ENCODE measurements at regions not wholly inside any gene's neighbourhood (a gene's known extent, or its start where the extent isn't known, plus 50 kb on each side); places are given as distances from the start of the nearest gene placed in this dataset.
"Not testable (repeated sequence)": the region's sequence is repeated elsewhere in the genome, so short reads cannot be mapped to it uniquely, and the experiment has no call there.

DNA sequence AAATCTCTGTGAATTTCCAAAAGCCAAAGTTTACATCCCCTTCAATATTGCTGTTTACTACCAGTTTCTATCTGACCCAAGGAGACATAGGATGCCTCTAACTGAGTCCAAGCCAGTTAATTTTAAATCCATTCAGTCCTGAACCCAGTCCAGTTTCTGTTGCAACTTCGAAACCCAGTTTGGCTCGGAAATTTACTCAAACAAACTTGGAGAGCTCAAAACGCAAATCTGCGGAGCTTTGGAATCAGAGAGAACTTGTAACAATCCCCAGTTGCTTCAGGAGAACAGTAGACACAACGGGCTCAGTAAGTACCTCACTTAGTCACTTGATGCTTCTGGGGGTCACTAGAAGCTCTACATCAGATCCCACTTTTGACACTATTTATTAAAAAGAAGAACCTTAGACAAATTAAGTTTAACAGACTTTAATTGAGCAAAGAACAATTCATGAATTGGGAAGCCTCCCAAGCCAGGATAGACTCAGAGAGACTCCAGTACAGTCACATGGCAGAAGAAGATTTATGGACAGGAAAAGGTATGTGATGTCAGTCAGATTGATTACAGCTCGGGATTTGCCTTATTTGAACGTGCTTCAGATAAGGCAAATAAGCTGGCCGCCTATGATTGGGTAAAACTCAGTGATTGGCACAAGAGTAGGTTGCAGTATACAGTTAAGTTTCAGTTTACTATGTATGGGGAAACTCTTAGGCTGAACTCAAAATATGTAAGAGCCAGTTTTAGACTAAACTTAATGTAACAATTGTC is 118.0 kb downstream of the RFPL4B start:
- no peak for DNase-seq (ENCODE audit: low spot score)

DNA sequence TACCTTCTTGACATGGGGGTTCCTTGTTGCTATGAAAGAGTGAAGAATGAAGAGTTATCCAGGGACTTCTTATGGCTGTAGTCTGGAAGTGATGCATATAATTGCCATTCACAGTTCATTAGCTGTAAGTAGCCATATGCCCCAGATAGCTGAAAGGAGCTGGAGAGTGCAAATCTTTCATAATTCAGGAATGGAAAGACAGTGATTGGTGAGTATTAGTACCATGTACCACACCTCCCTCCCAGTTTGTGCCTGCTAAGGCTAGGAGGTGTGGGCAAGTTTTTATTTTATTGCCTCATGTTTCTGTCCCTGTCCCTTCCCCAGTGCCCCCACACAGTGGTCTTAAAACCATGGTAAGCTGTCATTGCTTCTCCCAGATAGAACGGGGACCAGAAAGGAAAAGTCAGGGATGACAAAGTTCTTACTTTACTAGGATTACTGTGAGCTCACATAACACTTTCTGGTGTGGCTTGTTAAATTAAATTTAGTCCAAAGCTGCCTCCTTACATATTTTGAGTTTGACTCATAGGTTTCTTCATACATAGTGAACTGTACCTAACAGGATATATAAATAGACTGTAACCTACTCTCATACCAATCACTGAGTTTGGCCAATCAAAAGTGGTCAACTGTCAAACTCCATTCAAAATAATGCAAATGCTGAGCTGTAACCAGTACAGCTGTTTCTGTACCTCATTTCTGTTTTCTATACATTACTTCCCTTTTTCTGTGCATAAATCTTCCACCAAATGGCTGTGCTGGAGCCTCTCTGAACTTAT is 119.4 kb downstream of the RFPL4B start:
- DNase-seq (ENCODE audit: low spot score), result no peak

DNA sequence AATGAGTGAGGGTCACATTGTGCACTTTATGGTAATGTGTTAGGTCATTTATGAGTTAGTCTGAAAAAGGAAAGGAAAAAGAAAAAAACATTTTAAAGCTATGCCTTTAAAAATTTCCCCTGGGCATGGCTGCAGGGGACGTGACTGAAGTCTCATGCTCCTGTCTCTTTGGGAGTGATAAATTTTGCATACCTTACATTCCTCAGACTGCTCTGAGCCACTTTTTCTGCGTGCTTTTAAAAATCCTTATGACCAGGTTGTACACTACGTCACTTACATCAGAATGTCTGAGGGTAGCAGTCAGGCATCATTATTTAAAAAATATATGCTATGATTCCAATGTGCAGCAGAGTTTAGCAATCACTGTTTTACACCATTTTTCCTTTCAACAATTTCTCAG is 121.2 kb downstream of the RFPL4B start:
- no peak for DNase-seq (ENCODE audit: low spot score)

DNA sequence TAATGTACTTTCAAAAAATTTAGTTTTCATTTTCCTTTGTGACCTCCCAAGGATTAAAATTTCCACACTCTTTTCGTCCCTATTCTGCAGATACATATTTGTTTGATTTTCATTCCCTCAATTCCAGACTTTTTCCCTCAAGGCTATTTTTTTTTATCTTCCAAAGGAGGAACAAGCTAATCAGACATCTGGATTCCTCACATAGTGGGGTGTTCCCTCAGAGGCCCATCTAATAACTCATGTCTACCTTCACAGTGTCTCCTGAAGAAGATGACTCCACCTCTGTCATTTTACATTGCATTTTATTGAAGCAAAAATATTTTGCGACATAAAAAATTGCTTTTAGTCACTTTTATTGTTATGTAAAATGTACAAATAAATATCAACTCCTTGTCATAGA is 122.2 kb downstream of the RFPL4B start:
- no peak for DNase-seq (ENCODE audit: low spot score)

DNA sequence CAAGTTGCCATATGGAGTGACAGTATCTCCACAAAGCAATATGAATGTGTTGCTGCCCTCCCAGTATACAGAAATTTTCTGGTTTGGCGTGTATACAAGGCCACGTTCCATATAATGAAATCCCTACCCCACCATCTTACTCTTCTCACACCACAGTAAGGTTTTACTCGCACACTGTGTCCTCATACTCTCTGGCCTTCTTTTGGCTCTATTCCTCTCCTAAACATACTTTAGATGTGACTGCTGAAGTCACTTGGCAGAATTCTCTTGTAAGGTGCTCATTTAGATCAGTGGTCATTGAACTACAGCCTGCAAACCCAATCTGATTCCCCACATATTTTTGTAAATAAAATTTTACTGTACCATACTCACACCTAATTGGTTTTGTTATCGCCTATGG is 123.2 kb downstream of the RFPL4B start:
- no peak for DNase-seq (ENCODE audit: low spot score)

DNA sequence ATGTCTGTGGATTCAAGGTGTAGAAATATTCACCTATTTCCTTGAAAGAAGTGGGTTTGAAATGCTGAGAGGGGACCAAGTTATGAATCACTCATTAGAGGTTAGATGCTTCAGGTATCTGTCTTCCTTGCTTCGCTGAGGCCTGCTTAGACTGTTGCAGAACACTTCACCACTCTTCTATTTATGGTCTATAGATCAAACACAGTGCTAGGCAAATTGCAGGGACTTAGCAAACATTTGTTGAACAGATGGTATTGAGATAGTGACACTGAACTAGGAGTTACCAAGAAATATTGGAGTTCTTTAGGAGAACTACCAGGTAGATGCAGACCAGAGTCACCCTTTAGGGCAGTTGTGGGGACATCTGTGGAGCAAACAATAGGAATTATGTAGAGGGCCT is 123.8 kb downstream of the RFPL4B start:
- DNase-seq (ENCODE audit: low spot score), result no peak

DNA sequence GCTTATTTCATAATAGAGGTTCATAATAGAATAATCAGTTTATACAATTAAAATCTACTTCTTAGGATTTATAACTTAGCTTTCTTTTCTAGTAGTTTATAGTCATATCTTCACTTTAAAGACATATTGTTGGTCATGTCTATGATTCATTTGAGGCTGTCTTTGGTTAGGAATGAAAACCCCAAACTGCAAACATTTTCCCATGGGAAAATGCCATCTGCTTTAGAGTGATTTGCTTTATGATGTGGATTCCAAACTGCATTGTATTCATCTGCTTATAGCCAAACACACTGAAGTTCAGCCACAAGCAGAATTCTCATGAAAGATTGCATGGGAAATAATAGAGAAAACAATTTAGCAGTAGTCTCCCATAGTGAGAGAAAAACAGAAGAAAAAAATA is 128.0 kb downstream of the RFPL4B start:
- no peak for DNase-seq (ENCODE audit: low spot score)

DNA sequence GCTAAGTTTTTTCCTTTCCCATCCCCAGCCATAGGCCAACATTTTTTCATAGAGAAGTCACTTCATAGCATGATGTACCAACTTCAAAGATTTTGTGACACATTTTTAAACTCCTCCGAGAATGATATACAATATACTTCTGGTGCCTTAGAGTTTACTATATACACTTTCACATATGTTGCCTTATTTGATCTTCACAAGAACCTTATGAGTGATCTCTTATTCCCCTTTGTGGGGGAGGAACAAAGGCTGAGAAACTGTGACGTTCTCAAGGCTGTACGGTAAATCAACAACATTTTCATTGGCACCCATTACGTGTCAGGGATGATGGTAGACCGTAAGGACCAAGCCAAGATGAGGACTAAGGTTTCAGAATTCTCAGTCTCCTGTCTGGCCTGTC is 130.0 kb downstream of the RFPL4B start:
- no peak for DNase-seq (ENCODE audit: low spot score)

DNA sequence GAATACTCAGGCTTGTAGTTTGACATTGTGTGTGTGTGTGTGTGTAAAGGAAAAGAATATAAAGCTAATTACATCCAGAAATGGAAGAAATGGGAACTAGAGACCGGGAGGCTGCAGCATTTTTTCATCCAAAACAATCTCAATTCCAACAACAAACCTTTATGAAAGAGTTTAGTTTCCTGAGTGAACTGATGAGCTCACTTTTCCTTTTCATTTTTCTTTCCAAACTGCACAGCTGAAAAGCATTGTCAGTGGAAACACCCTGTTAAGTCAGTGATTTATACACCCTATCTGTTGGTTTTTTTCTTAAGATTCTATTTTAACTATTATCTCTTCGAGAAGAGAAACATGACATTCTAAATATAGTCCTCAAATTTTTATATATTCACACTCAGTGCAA is 130.9 kb downstream of the RFPL4B start:
- no peak for DNase-seq (ENCODE audit: low spot score)

DNA sequence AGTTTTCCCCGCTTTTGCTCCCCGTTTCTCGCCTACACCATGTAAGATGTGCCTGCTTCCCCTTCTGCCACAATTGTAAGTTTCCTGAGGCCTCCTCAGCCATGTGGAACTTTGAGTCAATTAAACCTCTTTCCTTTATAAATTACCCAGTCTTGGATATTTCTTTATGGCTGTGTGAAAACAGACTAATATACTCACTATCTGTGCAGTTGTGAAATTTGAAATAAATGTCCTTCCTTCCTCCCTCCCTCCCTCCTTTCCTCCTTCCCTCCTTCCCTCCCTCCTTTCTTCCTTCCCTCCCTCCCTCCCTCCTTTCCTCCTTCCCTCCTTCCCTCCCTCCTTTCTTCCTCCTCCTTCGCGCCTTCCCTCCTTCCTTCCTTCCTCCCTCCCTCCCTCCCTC is 132.8 kb downstream of the RFPL4B start:
- DNase-seq (ENCODE audit: low spot score), result not testable (repeated sequence)

DNA sequence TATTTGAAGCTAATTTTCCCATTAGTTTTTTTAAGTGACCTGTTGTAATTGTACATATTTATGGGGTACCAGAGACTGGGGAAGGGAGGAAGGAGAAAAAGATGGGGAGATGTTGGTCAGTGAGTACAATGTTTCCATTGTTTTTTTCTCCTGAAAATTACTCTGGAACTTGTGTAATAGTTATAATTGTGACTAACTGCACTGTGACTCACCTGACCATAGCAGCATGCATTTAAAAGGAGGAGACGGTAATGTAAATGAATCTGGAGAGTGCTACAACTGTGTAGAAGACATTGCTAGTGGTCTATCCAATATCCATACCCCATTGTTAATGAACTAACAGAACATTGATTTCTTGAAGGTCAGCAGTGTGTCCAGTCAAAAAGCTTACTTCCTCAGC is 133.4 kb downstream of the RFPL4B start:
- DNase-seq (ENCODE audit: low spot score), result no peak

DNA sequence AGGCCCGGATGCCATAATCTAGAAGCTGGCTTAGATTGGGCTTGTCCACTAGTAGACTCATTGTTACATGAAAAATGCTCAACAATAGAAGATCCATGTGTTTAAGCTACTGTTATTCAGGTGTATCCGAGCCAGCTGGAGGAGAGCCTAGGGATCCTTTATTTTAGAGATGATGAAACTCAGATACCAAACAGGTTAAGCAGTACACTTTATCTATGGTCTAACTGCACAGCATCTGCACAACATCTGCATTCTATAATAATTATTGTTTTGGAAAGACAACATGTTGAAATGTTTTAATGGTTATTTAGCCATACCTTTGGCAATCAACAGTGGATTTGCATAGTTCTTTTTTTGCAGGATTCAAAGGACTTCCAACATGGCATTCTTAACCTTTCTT is 134.1 kb downstream of the RFPL4B start:
- DNase-seq (ENCODE audit: low spot score), result no peak

DNA sequence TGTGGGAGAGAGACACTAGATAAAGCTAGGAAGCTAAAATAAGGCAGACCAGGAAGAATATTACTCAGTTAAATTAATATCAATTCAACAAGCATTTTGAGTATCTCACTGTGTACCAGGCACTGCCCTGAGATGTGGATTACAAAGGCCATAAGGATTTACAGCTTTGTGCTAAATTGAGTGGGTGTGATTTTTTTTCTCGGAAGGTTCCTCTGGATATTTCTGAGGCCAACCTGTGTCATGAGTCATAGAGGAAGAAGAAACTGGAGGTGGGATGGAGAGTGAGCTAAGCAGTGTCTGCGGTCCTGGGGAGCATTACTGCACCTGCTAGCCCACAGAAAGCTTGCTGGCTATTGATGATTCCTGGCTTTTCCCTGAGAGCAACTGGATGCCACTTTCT is 135.2 kb downstream of the RFPL4B start:
- no peak for DNase-seq (ENCODE audit: low spot score)

DNA sequence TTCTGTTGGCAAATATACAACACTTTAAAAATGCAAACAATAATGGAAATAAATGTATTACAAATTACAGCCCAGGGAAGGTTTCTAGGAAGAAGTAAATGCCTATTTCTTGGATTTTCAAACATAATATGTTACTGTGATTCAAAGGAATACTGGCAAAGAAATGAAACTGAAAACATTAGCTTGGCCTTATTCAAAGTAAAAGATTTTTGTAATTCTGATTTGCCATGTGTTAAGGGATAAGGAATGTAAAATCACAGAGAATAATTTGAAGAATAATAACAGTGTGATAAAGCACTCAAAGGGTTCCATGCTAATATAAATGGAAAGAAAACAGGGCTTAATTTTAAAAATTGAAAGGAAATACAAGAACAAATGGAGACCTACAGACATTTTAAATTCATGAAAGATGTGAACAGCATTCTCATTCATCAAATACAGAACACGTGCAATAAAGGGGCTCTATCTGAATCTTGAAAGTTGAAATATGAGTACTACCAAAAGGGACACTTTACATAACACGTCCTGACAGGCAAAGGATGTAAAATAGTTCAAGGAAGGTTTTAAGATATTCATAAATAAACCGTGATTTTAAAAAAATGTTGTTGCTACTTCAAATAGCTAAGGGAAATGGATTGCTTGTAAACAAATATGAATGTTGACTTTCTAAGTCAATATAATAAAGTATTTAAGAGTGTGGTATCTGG is 138.1 kb downstream of the RFPL4B start:
- no peak for DNase-seq (ENCODE audit: low spot score)

DNA sequence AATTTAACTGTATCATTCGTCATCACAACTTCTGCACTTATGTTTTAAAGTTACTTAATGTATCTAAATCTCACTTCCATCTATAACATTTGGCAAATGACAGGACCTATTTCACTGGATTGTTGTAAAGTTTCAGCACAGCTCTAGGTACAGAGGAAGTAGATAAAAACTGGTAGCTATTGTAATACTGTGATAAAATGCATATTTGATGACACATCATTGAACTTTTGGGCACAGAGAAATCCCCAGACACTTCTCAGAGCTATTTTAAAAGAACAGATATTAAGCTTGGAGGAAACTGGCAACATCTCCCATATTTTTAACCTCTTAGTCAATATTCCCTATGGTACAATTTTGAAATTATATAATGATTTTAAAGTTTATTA is 138.7 kb downstream of the RFPL4B start:
- DNase-seq (ENCODE audit: low spot score), result no peak

DNA sequence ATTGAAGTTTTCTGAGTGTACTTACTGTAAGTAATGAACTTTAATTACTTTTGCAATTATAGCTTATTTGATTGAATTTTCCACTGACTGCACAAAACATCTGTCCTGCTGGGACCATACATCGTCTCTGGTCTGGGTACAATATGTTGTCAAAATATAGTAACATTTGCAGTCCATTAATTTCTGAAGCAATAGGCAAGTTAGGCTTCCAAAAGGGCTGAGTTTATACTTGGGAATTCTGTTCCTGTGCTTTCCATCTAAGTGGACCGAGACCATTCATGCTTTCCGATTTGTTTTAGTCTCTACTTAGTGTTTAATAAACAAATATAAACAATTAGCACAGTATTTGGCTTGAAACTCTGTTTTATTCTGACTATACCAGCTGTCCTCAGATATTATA is 139.3 kb downstream of the RFPL4B start:
- DNase-seq (ENCODE audit: low spot score), result no peak

DNA sequence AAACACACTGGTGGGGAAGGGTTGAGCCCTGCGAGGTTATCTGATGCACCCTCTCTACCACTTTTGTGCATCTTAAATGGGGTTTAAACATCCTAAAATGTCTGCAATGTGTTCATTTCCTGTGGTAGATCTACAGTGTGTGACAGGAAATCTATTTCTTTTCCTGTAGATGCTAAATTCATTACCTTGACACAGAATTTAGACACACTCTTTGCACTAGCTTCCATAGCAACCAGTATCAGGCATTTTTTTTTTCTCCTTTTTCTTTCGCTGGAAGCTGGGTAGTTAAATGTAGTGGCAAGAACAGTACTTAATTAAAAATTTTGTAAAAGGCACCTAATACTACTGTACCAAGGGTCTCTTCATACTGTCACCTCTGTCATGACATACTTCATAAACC is 141.1 kb downstream of the RFPL4B start:
- DNase-seq (ENCODE audit: low spot score), result no peak

DNA sequence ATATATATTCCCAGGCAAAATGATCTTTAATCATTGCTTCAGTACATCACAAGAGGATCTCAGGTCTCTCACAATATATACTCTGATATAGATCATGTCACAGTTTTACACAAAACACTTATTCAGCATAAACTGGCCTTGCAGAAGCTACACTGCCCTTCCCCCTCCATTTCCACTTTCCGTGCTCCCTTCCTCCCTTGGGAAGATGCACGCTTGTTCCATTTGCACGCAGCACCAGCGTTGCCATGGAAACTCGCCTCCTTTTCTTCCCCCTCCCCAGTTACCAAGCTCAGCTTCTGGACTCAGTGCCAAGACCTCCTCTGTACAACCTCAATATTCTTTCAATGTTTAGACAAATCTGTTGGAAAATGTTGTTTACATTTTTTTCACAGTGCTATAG is 154.6 kb downstream of the RFPL4B start:
- DNase-seq (ENCODE audit: low spot score), result peak; percentile 89

DNA sequence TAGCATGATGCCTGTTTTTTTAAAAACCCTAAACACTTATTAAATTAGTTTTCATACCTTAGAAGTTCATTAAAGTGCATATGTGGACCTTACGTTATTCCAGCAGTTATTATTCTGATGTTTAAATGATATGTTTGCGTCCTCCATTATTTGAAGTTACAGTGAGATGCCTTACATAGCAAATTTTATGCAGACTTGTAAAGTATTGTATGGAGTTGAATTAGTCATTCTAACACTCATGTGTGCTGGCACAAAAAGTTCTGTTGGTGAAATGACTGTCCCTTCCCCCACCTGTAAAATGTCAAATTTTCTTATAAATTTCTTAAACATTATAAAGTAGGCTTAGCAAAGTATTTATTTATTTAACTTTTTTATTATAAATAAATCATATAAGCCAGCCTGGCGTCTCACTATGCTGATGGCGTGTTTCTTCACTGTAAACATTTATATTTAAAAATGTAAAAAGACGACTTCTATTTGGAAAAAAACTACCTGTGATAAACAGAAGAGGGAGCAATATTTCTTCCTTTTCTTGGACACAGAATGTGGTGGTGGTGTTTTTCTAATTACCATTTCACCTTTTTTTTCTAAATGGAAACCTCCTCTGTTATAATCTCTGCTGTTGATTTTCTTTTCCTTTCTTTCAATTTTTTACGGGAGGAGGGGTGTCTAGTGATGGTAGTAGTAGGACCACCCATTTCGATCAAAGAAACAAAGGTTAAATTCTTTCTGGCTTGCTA is 155.4 kb downstream of the RFPL4B start:
- no peak for DNase-seq (ENCODE audit: low spot score)

DNA sequence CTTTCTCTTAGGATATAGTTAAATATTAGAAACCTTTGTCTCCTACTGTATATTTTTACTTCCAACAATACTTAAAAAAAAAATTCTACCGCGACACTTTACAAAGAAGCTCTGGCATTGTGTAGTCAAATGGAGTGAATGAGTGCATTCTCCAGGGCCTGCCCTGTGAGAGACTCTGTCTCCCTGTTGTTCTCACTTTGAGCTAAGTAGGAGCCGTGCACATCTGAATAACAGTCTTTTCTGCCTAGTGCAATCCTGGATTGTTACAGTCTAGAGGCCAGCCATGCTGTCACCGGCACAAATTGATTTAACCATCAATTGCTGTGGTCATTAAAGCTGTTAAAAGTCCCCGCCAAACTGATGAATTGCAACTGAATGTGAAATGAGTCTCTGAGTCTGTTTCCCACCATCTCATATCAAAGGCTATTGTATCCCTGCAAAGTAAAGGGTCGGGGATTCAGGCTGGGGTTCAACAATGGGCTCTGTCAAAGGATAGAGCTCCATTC is 156.0 kb downstream of the RFPL4B start:
- DNase-seq (ENCODE audit: low spot score), result peak; percentile 58

DNA sequence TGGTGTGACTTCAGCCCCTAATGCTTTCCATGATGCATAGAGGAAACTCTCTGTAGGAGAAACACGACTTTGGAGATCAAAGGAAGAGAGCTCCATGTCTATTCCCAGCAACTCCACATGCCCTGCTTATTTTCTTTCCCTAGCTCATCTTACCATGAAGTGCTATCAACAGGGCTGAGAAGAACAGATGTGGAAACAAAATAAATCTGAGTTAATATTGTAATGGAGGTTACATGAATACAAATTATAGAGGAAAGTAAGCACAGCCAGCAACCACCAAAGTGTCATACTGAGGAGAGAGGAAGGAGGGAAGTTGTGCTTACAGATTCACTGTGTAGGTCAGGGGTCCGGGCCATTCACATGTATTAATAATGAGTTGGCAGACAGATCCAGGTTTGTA is 157.5 kb downstream of the RFPL4B start:
- DNase-seq (ENCODE audit: low spot score), result no peak

DNA sequence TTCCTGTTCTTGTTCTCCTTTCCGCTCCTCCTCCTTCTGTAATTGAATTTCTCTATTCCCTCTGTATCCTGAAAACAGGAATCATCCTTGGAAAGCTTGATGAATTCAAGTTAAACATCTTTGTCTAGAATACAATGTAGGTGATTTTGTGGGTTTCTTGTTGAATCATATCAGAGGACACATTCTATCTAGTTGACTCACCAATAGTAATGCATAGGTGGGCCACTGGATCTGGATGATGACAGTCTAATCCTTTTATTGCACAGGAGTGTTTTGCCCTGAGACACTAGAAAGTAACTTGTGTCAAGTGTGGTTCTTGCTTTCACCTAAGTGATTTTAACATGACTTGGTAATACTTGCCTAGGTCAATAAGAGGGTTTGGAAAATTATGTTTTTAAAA is 164.3 kb downstream of the RFPL4B start:
- no peak for DNase-seq (ENCODE audit: low spot score)
